NCI-H2227 treated with DMSO at 0.1 percent for 48 hours (cell line): ENCODE measurements at regions not wholly inside any gene's neighbourhood (a gene's known extent, or its start where the extent isn't known, plus 50 kb on each side); places are given as distances from the start of the nearest gene placed in this dataset.
"Not testable (repeated sequence)": the region's sequence is repeated elsewhere in the genome, so short reads cannot be mapped to it uniquely, and the experiment has no call there.

Experiments used
- DNase-seq: peaks from one replicate; lab custom pipeline; 2025; lab: John Stamatoyannopoulos, UW

- not testable (repeated sequence) for DNase-seq
Observed at GRCh38 chr2:88802026-88802425, 110.6 kb downstream of the RPIA start.

DNA sequence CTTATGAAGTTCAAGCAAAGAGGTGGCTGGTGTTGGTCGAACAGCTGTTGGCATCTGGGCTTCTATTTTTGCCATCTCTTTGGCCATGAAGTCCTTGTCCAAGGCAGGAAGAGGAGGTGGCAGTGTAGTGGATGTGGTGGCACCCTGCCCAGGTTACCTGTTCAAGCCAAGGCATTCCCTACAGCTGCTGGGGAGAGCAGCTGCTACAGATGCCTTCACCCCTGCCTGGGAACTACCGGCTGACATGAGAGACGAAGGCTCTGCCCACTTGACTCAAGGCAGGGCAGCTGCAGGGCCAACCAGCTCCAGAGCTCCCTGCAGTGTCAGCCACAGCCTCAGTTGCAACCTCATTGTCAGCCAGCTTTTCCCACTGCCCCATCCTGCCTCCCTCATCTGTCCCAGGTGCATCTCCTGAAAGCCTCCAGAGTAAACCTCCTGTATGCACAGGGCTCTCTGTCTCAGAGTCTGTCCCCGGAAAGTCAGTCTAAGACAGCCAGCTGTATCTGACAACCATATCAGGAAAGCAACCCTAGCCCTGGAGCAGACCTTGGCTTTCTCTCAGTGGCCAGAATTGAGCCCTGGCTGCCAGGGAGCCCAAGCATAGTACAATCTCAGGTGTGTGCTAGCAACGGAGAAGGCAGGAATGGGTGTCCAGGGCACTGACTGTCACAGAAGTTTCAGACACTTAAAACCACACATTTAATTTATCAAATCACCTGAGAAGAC lies 115.9 kb downstream of the RPIA start:
- no peak for DNase-seq

DNA sequence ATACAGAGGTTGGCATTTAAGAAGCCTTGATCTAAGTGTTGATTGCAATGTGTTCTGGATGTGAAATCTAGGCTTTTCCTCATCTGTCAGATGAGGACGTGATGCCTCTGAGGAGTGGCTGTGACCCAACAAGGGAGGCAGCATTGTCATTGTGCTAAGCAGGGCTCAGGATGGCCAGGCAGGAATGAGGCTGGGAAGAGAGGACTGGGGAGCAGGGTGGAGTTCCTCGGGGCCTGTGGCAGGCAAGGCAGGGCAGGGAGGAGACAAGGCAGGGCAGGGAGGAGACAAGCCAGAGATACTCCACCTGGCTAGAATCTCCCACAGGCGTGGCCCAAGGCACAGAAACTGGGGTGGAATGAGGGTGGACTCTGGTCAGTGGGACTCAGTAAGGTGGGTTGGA lies 116.6 kb downstream of the RPIA start:
- no peak for DNase-seq

DNA sequence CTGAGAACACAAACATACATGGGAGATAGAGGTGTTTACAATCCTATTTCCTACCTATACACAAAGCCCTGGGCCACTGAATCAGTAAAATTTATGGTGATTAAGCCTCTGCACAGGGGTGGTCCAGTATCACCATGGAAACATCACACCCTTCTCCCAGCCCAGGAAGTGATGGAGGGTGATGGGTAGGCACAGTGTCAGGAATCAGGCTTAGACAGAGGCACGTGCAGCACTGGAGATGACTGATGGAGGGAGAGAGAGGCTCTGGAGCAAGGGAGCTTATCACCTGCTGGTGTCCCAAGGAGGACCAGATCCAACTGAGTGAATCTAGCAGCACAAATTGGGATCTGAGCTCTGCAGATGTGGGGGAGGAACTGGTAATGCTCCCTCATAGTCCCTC lies 117.2 kb downstream of the RPIA start:
- no peak for DNase-seq

DNA sequence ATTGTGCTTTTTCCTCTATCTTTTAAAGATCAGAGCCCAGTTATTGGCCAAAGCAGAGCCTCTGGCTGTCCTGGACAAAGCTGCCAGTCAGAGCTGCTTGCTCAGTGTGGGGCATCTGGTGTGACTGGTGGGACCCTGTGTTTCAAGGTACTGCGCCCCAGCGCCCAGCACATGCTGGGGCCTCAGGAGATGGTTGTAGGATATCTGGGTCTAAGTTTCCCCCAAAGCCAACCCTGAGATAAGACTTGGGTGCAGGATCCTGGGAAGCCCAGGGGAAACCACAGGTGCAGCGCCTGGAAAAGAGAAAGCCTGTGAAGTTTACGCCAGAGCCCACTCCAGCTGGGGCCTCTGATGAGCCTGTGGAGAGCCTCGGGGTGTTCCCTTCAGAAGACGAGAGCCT lies 117.7 kb downstream of the RPIA start:
- no peak for DNase-seq

- no peak for DNase-seq
Observed at GRCh38 chr2:88810017-88810416, 118.5 kb downstream of the RPIA start.

DNA sequence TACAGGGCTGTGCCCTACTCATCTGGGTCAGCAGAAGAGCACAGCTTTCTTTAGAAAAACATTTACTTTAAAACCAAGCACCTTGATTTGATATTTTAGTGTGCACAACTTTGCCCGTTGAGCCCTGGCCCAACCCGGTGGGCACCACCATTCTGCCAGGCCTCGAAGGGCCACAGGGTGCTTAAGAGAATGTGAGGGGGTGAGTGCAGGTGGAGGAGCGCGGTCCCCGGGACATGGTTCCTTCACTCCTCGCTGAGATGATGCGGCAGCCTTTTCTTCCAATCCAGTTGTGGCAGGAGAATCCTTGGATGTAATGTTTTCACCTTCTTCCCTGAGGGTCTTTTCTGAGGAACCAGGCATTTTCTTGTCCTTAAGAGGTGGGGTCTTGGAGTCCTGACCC lies 119.0 kb downstream of the RPIA start:
- DNase-seq: no peak

DNA sequence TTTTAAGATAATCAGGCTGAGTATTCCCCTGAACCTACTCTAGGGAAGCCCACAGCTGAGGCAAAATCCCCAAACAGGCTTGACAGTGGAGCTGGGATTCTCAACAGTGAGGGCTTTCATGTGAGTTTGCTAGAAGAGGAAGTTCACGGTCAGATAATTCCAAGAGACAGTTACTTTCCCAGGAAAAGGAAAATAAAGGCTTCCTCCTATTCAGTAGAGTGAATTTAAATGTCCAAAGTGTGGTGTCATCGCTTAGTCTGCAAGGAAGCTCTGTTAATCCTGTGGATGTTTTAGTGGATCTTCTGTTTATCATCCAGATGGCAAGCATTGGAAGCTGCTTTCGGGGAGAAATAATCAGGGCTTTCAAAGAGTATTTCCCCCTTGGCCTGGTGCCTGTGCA lies 119.8 kb downstream of the RPIA start:
- DNase-seq: no peak

DNA sequence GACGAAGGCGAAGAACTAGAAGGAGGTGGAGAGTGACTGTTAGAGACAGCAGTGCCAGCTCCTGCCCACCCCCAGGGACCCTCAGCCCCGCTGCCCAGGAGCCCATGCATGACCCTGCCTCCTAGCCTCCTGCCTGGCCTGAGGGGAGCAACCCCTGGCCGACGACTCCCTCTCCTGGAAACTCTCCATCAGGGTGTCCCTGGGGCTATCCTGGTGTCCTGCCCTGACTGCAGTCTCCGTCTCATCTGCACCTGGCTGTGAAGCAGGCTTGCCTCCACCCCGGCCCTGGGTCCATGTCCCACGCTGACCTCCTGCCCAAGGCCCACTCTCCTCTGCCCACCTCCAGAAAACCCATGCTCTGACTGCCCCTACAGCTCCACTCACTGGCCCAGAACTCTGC lies 120.2 kb downstream of the RPIA start:
- no peak for DNase-seq

- no peak for DNase-seq
Observed at GRCh38 chr2:88813612-88814011, 122.1 kb downstream of the RPIA start.

DNA sequence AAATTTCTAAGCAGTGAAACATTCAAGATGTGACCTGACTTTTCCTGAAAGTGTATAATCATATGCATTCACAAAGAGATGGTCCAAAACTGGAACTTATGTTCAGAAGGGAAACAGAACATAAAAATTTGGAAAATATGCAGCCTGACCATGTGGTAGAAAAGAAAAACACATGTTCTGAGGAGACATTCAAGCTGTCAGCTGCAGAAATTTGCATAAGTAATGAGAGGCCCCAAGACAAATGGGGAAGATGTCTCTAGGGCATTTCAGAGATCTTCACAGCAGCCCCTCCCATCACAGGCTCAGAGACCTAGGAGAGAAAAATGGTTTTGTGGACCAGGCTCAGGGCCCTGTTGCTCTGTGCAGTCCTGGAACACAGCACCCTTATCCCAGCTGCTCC lies 123.8 kb downstream of the RPIA start:
- no peak for DNase-seq

DNA sequence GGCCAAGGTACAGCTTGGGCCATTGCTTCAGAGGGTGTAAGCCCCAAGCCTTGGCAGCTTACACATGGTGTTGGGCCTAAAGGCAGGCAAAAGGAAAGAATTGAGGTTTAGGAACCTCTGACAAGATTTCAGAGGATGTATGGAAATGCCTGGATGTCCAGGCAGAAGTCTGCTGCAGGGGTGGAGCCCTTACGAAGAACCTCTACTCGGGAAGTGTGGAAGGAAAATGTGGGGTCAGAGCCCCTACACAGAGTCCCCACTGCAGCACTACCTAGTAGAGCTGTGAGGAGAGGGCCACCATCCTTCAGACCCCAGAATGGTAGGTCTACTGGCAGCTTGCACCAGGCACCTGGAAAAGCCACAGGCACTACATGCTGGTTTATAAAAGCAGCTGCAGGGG lies 124.2 kb downstream of the RPIA start:
- no peak for DNase-seq

GRCh38 chr2:88818381-88818780 lies 126.9 kb downstream of the RPIA start:
- DNase-seq: no peak

- no peak for DNase-seq
Observed at GRCh38 chr2:88824951-88825350, 133.5 kb downstream of the RPIA start.

DNA sequence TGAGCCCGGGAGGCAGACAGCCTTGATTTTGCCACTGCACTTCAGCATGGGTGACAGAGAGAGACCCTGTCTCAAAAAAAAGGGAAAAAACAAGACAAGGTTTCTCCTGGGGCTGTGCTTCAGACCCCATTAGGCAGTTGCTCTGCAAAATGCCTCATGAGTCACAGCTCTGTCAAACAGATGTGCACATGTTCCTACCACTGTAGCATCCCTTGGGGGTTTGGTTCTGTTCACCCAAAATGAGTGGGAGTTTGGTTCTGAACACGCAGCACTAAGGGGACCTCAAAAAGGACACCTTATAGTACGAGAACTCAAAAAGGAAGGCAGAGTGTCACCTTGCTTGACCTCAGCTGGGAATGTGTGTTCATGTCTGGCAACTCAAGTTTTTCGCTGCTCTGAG lies 134.9 kb downstream of the RPIA start:
- DNase-seq: no peak

DNA sequence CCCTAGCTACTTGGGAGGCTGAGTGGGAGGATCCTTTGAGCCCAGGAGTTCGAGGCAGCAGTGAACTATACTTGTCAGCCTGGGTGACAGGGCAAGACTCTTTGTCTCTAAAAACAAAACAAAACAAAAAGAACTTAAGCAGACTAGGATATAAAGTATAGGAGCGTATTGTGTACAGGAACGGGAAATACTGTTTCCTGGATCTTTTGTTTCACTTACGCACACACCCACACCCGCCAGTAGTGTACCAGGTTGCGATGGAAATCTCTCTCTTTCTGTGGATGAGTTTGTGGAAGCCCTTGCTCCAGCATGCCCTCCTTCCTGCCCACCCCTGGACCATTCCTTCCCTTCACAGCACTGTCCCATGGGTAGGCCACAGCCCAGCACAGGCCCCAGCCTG lies 136.3 kb downstream of the RPIA start:
- DNase-seq: no peak

DNA sequence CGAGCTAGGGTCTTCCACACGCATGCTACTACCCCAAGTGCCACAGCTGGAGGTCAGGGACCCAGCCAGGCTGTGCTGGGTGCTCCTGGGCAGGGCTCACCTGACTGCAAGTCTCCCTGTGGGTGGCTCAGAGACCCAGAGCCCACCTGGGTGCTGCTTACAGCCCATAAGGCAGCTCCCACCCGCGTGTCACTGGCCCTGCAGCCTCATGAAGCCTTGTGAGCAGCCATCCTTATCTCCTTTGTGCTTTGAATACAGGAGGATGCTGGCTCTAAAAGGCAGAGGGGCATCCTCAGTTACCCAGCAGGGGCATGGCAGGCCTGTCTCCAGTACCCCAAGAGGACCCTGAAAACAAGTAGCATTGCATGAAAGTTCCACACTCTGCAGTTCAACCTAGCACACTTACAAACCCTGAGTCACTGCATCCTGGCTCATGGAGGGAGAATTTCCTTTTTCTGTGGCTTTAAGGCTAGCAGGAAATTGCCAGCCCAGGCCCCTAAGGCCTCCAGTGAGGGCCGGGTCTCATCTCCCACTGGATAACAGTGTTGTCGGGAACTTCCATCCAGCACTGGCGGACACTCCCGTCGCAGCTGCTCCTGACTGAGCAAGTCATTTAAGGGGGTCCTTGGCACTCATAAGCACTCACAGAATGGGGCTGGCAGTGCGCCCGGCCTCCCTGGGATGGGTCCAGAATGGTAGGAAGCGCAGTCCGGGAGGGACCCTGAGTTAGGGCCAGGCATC lies 137.1 kb downstream of the RPIA start:
- no peak for DNase-seq

- no peak for DNase-seq
Observed at GRCh38 chr2:88829607-88830463, 138.4 kb downstream of the RPIA start.

DNA sequence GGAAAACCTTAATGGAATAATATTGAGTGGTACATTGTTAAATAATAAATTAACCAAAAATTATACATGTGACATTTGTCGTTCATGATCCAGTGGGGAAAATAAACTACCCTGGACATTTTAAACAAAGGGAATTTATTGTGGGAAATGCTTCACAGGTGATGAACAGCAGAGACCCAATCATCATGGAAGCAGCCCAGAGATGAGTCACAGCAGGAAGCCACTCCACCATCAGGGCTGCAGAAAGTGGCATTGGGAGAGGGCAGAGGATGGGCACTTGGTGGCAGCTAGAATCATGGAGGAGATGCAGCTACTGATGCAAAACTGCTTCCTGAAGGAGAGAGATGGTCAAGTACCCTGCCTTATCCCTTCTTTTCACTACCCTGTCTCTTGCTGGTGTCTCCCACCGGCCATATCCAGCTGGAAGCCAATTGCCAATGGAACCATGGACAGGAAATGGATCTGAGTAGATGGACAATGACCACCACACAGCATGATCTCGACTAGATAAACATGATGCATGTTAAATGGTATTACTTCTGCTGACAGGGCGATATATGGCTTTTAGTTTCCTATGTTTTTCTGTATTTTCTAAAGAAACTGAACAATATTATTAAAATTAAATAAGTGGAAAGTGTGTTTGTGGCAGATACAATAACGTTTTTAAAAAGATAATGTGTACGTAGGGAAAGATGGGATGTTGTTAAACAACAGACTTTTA lies 139.8 kb downstream of the RPIA start:
- DNase-seq: no peak

DNA sequence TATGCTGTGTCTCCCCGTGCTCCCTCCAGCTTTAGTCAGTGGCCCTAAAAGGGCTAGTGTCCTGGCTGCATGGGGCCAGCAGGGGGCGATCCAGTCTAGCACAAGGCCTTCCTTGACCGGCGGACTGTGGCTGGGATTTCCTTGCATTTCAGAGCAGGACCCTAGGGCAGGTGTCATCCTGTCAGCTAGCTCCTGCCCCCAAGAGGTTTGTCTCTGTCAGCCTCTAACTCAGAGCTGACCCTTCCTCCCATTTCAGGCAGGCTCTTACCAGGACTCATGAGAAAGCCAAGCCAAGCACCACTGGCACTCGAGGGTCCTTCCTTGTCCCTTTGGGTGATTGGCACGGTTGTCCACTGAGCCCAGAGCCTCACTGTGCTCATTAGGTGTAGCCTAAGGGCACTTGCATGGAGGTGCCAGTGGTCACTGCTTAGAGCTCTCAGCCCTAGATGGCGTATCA lies 140.3 kb downstream of the RPIA start:
- no peak for DNase-seq

DNA sequence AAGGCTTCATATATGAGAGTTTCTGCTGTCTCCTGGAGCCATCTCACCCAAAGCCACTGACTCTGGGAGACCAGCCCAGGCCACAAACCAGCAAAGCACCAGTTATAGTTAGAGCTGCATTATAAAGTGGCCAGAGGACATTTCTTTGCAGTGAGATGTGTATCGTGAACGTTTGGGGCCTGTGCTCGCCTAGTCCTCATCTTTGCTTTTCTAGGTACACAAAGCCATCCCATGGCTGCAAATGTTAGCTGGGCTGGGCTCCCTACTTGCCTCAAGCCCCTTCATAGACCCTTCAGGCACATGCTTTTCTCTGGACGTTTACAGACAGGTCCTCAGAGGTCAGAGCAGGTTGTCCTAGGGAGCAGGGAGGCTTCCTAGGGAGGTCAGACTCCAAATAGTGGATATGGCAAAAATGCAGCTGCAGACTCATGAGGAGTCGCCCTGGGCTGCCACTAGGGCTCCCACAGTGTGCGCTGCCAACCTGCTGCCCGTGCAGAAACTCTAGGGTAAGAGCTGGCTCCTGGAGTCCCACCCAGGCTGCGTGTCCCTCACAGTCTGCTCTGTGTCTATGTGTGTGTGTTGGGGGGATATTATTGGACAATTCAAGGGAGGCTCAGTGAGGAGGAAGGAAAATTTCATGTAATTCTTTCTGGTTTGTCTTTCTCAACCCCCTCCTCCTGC lies 141.0 kb downstream of the RPIA start:
- no peak for DNase-seq

GRCh38 chr2:88832992-88833389 lies 141.5 kb downstream of the RPIA start:
- no peak for DNase-seq
